MM.1S (cell line): ENCODE measurements at regions not wholly inside any gene's neighbourhood (a gene's known extent, or its start where the extent isn't known, plus 50 kb on each side); places are given as distances from the start of the nearest gene placed in this dataset.
"Not testable (repeated sequence)": the region's sequence is repeated elsewhere in the genome, so short reads cannot be mapped to it uniquely, and the experiment has no call there.

Source experiments
- CTCF ChIP-seq: fragments of 300-600 bp; sonication (generic); IDR thresholded peaks from 2 replicates; pipeline ENCODE4 v1.5.1; 2016; ENCODE audit warnings: antibody characterized with exemption, low read length, mixed read lengths
- EZH2 ChIP-seq: fragments of 300-600 bp; sonication (generic); optimal IDR thresholded peaks from 2 replicates; pipeline ENCODE3; 2017; ENCODE audit warnings: low read depth, mild to moderate bottlenecking, antibody characterized with exemption, low read length, mixed read lengths
- EZH2phosphoT487 ChIP-seq: fragments of 300-600 bp; sonication (generic); IDR thresholded peaks from 2 replicates; pipeline ENCODE4 v1.6.1; 2018; ENCODE audit warnings: antibody characterized with exemption, low read length

DNA sequence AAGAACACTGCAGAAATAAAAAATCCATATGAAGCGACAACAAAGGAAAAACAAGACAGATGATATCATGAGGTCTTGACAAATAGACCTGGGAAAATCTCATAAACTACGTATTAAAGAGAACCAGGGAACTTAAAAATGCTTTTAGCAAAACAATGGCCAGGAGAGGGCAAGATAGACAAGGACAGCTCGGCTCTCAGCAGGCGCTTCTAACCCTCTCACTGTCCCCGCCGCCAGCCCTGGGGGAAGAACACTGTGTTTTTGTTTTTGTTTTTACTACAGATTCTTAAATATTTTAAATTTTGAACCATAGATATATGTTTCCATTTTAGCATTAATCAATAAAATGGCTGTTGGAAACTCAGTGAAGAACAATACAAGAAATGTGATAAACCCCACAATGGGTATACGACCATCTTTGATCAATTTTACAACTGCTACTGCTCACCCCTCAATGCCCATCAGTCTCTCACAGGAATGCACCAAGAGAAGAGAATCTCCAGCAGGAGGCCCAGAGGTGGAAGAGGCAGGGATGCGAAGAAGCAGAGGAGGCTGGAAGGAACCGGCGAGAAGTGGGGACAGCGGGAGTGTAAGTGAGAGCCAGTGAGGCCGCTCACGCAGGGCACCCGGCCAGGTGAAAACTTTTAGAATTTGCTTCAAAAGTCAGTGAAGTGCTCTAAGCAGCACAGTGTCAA lies 98.0 kb downstream of the CHRFAM7A start:
- not testable (repeated sequence) for TF ChIP-seq EZH2phosphoT487, CTCF, EZH2
